ENCODE measurements at regions not wholly inside any gene's neighbourhood (a gene's known extent, or its start where the extent isn't known, plus 50 kb on each side); places are given as distances from the start of the nearest gene placed in this dataset.

DNA sequence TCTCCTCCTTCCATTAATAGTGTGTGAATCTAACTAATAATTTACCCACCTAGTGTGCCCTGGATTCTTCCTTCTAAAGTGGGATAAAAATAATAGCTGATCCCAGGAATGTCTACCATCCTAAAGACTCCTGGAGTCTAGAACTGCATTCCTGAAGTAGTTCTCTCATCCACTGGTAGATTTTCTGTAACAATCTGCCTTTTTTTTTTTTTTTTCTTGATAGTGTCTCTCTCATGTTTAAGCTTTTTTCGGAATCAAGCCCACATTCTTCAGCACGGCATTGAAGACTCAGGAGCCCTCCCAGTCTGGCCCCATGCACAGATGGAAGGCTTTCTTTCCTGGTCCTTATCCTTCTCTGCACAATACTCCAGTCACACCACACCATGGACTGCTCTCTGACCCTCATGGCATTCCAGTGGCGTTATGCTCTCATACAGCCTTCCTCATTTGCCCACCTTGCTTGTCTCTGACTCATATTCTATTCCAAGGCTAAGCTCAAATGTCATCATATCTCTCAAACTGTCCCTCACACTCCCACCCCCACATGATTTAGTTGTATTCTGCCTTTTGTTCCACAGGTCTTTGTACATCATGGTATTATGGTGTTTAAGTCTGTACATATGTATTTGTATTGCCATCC, 68.7 kb upstream of the FRY start:
- no peak for DNase-seq (ENCODE audit: low read depth)

DNA sequence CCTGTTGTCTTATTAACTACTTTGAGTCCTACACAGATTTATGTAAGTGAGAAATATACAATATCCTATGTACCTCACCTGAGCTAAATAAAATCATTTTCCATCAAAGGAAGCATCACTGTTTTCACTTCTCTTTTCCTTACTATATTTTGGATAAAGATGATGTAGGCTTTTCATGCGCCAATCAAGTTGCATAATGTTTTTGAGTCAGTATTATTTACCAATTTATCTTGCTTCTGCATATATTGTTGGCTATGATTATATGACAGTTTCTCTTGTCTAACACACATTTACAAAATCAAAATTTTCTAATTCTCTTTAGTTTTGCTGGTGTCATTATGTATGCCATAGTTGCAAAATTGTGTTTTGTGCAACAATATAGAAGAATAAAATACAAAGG, 67.9 kb upstream of the FRY start:
- no peak for DNase-seq (ENCODE audit: low read depth)

DNA sequence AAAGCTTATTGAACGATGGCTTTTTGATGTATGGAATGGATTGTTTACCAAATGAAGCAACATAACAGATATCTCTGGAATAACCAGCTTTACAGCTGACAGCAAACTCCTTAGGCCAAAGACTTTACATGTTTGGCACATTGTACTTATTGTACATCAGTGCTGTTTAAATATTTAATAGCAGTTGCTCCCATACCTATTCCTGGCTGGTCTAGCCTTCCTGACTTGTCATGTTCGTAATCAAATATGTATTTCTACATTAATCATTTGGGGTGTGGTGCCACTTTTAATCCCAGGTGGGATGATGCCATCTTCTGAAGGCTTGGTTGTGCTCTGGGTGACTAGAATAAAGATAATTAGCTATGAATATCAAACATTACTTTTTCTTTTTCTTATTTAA, 67.4 kb upstream of the FRY start:
- DNase-seq (ENCODE audit: low read depth): no peak

DNA sequence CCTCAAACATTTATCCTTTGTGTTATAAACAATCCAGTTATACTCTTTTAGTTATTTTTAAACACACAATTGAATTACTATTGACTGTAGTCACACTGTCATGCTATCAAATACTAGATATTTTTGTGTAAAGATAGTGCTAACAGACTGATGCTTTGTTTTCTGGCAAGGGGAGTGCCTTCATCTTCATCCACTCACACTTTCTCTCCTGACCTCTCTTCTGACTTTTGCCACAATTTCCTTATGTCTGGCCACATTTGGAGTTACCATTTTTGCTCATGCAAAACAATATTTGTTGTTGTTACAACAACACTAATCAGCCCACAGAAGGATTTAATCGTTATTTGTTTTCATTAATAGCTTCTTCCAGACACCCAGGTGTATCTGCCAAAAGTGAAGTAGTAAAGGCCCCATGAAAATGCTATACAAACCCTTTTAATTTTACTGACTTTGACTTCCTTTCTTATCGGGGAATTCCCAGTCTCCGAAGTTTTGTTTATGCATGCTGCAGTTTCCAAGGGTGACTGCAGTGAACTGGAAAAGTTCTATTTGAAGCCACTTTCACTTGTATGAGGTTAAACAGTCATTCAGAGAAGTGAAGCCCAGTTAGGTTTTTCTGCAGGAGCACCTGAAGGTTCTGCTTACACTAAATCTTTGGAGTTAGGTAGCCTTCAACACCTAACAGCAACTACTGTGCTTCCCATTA, 66.1 kb upstream of the FRY start:
- DNase-seq (ENCODE audit: low read depth): no peak

DNA sequence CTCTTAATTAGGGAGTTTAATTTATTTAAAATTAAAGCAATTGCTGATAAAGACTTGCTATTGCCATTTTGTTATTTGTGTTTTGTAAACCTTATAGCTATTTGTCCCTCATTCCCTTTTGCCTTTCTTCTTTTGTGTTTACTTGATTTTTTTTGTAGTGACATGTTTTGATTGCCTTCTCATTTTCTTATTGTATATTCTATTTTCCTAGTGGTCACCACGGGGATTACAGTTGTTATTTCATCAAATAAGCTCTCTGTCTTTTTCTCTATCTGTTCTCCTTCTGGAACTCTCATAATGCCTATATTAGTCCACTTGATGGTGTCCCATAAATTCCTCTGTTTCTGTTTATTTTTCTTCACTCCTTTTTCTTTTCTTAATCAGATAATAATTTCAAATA, 64.4 kb upstream of the FRY start:
- DNase-seq (ENCODE audit: low read depth): no peak

DNA sequence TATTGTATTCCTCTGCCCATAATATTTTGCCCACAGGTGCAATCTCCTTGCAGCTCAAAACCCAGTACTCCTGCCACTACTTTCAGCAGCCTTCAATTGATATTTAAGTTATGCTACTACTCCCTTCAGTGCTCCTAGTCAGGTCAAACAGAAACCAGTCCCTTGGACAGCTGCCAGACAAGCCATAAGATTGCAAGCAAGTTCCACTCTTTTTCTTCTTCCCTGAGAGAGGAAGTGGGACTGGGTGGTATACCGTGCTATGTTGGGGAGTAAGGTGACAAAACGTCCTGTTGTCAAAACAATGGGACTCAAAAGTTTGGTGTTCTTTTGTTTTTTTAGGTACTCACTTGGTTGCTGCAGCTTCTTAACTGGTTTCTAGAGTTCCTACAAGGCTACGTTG, 63.1 kb upstream of the FRY start:
- DNase-seq (ENCODE audit: low read depth): no peak

DNA sequence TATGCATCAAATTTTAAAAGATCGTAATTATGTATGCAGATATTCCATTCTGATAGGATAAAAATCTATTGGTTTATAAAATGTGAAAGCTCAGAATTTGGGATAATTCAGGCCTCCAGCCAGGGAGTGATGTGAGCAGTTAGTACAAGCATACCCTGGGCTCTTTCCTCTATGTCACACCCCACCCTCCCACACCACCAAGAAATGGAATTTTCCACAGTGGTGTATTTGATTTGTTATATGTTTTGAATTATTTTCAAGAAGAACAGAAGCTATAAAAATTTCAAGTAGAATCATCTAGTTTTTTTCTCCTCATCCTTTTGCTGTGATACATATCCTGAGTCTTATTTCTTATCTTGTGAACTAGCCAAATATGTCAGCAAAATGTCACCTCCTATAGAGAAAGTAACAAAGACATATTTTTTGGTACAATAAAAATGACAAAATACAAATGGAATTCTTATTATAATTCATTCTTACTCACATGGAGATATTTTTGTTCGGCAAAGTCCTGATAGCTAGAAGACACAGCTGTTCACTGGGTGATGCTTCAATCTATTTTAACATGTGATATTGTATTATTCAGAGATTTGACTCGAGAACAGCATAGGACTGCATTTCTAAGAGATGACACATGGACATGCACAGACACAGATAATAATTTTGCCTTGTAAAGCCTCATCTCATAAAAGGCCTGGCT, 61.2 kb upstream of the FRY start:
- DNase-seq (ENCODE audit: low read depth): no peak

DNA sequence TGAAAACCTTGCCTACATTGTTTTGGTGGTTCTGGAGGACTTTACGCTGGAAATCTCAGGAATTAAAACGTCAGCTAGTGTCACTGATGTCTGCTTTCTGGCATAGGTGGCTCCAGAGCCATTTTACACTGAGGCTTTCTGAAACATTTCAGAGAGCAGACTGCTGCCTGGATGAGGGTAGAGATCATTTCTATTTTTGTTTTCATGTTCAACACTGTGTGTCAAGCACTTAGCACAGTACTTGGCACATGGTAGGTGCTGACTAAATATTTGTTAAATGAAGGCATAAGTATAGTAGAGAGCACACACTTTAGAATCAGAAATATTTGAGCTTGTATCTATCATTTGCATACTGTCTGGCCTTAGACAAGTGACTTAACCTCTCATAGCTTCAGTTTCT, 59.1 kb upstream of the FRY start:
- no peak for DNase-seq (ENCODE audit: low read depth)

DNA sequence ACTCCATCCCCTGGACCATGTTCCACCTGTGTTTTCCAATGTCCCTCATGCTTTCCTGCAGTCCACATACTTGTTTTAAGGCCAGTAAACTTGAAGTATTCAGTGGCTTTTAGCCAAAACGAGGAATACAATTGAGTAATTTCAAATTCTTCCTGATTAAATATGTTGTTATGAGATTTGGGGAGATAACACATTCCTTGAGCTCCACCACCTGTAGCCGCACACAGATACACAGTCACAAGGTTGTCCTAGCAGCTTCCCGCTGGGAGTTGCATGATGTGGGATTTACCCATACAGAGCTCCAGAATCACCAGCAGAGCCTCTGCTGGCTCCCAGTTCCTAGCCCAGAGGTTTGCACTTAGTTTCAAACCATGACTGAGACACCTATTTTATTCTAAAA, 53.6 kb upstream of the FRY start:
- no peak for DNase-seq (ENCODE audit: low read depth)

DNA sequence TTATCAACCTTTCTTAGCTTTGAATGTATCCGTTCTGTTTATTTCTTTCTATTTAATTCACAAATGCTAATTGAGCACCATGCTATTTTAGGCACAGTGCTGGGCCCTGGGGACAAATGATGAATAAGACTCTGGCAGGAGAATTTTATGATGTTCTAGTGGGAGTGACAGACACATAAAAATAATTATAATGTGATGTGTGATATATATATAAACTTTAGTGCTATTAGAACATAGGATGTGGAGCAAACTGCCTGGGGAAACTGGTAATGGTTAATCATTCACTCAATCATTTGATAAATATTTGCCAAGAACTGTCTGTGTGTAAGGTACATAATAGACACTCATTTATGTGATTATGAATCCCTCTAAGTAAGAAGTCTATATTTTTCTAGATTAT, 50.7 kb upstream of the FRY start:
- no peak for DNase-seq (ENCODE audit: low read depth)

Measured in CMK (cell line).